Right lobe of liver (tissue), 4 donors: ENCODE measurements at regions not wholly inside any gene's neighbourhood (a gene's known extent, or its start where the extent isn't known, plus 50 kb on each side); places are given as distances from the start of the nearest gene placed in this dataset.

Source experiments
- POLR2A ChIP-seq: fragments of 450-650 bp; IDR thresholded peaks from one replicate; pipeline ENCODE4 v1.6.1; 2017; ENCODE audit warnings: antibody characterized with exemption, mild to moderate bottlenecking
- TF ChIP-seq, protein P1 (sequence below), 4 donors: fragments of 200-600 bp in 3 of 4; fragments of 450-650 bp in 1 of 4; IDR thresholded peaks; one replicate each; pipeline versions ENCODE4 v1.5.1 to v1.8.0; 2016 to 2022; ENCODE audit warnings: antibody characterized with exemption in 4 of 4, mild to moderate bottlenecking in 2 of 4
- donor health status: DM: no; HTN: no; CAD: no.
- donor health status: DM: no; HTN: no; CAD: no.
- donor health status: DM: no; HTN: yes; CAD: no.

DNA sequence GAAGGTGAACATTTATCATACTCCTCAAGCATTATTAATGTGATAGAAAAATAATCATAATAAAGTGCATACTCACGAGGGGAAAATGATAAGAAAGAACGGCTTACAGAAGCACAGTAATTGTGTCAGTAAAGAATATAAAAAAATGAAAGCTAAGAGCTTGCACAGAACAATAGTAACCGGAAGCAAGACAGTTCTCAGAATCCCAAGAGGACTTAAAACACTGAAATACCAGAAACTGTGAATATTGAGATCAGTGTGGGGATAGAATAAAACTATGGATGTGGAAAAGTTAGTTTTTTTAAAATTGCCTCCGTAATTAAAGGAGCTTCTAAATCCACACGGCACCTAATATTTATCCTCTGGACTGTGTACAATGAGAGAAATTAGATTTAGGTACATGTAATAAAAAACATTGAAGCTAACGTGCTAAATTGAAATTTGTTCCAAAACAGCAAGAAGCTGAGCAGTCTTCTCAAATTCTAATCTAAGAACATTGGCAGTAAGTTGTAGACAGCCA lies 482.7 kb downstream of the SLITRK6 start:
- TF ChIP-seq, protein P1, sequence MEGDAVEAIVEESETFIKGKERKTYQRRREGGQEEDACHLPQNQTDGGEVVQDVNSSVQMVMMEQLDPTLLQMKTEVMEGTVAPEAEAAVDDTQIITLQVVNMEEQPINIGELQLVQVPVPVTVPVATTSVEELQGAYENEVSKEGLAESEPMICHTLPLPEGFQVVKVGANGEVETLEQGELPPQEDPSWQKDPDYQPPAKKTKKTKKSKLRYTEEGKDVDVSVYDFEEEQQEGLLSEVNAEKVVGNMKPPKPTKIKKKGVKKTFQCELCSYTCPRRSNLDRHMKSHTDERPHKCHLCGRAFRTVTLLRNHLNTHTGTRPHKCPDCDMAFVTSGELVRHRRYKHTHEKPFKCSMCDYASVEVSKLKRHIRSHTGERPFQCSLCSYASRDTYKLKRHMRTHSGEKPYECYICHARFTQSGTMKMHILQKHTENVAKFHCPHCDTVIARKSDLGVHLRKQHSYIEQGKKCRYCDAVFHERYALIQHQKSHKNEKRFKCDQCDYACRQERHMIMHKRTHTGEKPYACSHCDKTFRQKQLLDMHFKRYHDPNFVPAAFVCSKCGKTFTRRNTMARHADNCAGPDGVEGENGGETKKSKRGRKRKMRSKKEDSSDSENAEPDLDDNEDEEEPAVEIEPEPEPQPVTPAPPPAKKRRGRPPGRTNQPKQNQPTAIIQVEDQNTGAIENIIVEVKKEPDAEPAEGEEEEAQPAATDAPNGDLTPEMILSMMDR (IDR thresholded peaks at IDR 0.05): no peak
- no peak for TF ChIP-seq POLR2A
